ENCODE measurements at regions not wholly inside any gene's neighbourhood (a gene's known extent, or its start where the extent isn't known, plus 50 kb on each side); places are given as distances from the start of the nearest gene placed in this dataset.

- H3K4me1 ChIP-seq (ENCODE audit: control insufficient read depth, extremely low read depth, insufficient read depth, low read length) = no peaks in the 10 kb centered on the region
- H3K4me2 ChIP-seq (ENCODE audit: extremely low read depth, insufficient read depth, low read length) = no peak overlapping the region
- no peak overlapping the region for H3K27ac ChIP-seq (ENCODE audit: insufficient read depth, low read length)
- DNase-seq (ENCODE audit: low read depth in 2 of 2) = no peak
- H3K79me2 ChIP-seq (ENCODE audit: control insufficient read depth, insufficient read depth, low read length) = no peaks in the 10 kb centered on the region
- no peaks in the 10 kb centered on the region for H3K36me3 ChIP-seq (ENCODE audit: control insufficient read depth, insufficient read depth, low read length)
- H2AFZ ChIP-seq (ENCODE audit: low read length) = no peak overlapping the region
- TF ChIP-seq CTCF (conservative IDR thresholded peaks at IDR 0.05 in 1 of 2, IDR thresholded peaks at IDR 0.05 in 1 of 2; ENCODE audit: low read depth in 1 of 2, low read length in 2 of 2) (no peak), EZH2 (IDR thresholded peaks at IDR 0.05; ENCODE audit: low read length, missing control alignments) (no peak)
- no peaks in the 10 kb centered on the region for H3K9me3 ChIP-seq (ENCODE audit: control insufficient read depth, insufficient read depth, low read depth, low read length)
- H3K27me3 ChIP-seq (ENCODE audit: control insufficient read depth, insufficient read depth, low read length) = no peaks in the 10 kb centered on the region
- H3K9ac ChIP-seq (ENCODE audit: insufficient read depth, low read length) = no peak overlapping the region
- no peaks in the 10 kb centered on the region for H4K20me1 ChIP-seq (ENCODE audit: control insufficient read depth, extremely low read depth, insufficient read depth, low read length)
- H3K4me3 ChIP-seq (replicated peaks in 1 of 4; ENCODE audit: control extremely low read depth in 1 of 4, insufficient read depth in 1 of 4, low read depth in 3 of 4, low read length in 4 of 4) = no peak overlapping the region
Measured at GRCh38 chr22:22389467-22389866, 119.1 kb downstream of the ZNF280B start.

- H3K4me1 ChIP-seq (ENCODE audit: control insufficient read depth, extremely low read depth, insufficient read depth, low read length) = no peaks in the 10 kb centered on the region
- H3K4me2 ChIP-seq (ENCODE audit: extremely low read depth, insufficient read depth, low read length) = no peak overlapping the region
- no peak overlapping the region for H3K27ac ChIP-seq (ENCODE audit: insufficient read depth, low read length)
- no peak for DNase-seq (ENCODE audit: low read depth in 2 of 2)
- H3K79me2 ChIP-seq (ENCODE audit: control insufficient read depth, insufficient read depth, low read length) = no peaks in the 10 kb centered on the region
- H3K4me3 ChIP-seq (replicated peaks in 1 of 4; ENCODE audit: control extremely low read depth in 1 of 4, insufficient read depth in 1 of 4, low read depth in 3 of 4, low read length in 4 of 4) = no peak overlapping the region
- H3K9ac ChIP-seq (ENCODE audit: insufficient read depth, low read length) = no peak overlapping the region
- H3K27me3 ChIP-seq (ENCODE audit: control insufficient read depth, insufficient read depth, low read length) = no peaks in the 10 kb centered on the region
- no peaks in the 10 kb centered on the region for H3K9me3 ChIP-seq (ENCODE audit: control insufficient read depth, insufficient read depth, low read depth, low read length)
- no peaks in the 10 kb centered on the region for H3K36me3 ChIP-seq (ENCODE audit: control insufficient read depth, insufficient read depth, low read length)
- TF ChIP-seq CTCF (conservative IDR thresholded peaks at IDR 0.05 in 1 of 2, IDR thresholded peaks at IDR 0.05 in 1 of 2; ENCODE audit: low read depth in 1 of 2, low read length in 2 of 2) (no peak), EZH2 (IDR thresholded peaks at IDR 0.05; ENCODE audit: low read length, missing control alignments) (no peak)
- no peaks in the 10 kb centered on the region for H4K20me1 ChIP-seq (ENCODE audit: control insufficient read depth, extremely low read depth, insufficient read depth, low read length)
- H2AFZ ChIP-seq (ENCODE audit: low read length) = no peak overlapping the region
Measured at GRCh38 chr22:22390989-22391388, 117.6 kb downstream of the ZNF280B start.

- no peaks in the 10 kb centered on the region for H4K20me1 ChIP-seq (ENCODE audit: control insufficient read depth, extremely low read depth, insufficient read depth, low read length)
- H3K4me1 ChIP-seq (ENCODE audit: control insufficient read depth, extremely low read depth, insufficient read depth, low read length) = no peaks in the 10 kb centered on the region
- H2AFZ ChIP-seq (ENCODE audit: low read length) = no peak overlapping the region
- H3K9me3 ChIP-seq (ENCODE audit: control insufficient read depth, insufficient read depth, low read depth, low read length) = no peaks in the 10 kb centered on the region
- H3K9ac ChIP-seq (ENCODE audit: insufficient read depth, low read length) = no peak overlapping the region
- no peaks in the 10 kb centered on the region for H3K27me3 ChIP-seq (ENCODE audit: control insufficient read depth, insufficient read depth, low read length)
- no peak for DNase-seq (ENCODE audit: low read depth in 2 of 2)
- H3K4me2 ChIP-seq (ENCODE audit: extremely low read depth, insufficient read depth, low read length) = no peak overlapping the region
- TF ChIP-seq CTCF (conservative IDR thresholded peaks at IDR 0.05 in 1 of 2, IDR thresholded peaks at IDR 0.05 in 1 of 2; ENCODE audit: low read depth in 1 of 2, low read length in 2 of 2) (no peak), EZH2 (IDR thresholded peaks at IDR 0.05; ENCODE audit: low read length, missing control alignments) (no peak)
- H3K4me3 ChIP-seq (replicated peaks in 1 of 4; ENCODE audit: control extremely low read depth in 1 of 4, insufficient read depth in 1 of 4, low read depth in 3 of 4, low read length in 4 of 4) = no peak overlapping the region
- no peaks in the 10 kb centered on the region for H3K36me3 ChIP-seq (ENCODE audit: control insufficient read depth, insufficient read depth, low read length)
- H3K79me2 ChIP-seq (ENCODE audit: control insufficient read depth, insufficient read depth, low read length) = no peaks in the 10 kb centered on the region
- no peak overlapping the region for H3K27ac ChIP-seq (ENCODE audit: insufficient read depth, low read length)
Measured at GRCh38 chr22:22391543-22391942, 117.0 kb downstream of the ZNF280B start.

Data from fibroblast of lung (primary cell).